GM10248 (cell line): ENCODE measurements at regions not wholly inside any gene's neighbourhood (a gene's known extent, or its start where the extent isn't known, plus 50 kb on each side); places are given as distances from the start of the nearest gene placed in this dataset.
"Not testable (repeated sequence)": the region's sequence is repeated elsewhere in the genome, so short reads cannot be mapped to it uniquely, and the experiment has no call there.

Experiments used
- CTCF ChIA-PET: fragments of 300-600 bp; sonication (Branson Sonifier 250); formaldehyde crosslinking; extraction: SDS; loops from one replicate; lab custom pipeline; 2021; ENCODE audit warnings: antibody characterized with exemption; lab: Yijun Ruan, JAX
- POLR2A ChIA-PET: fragments of 350-650 bp; sonication (Branson Sonifier 250); formaldehyde crosslinking; extraction: SDS; loops from one replicate; lab custom pipeline; 2020; ENCODE audit warnings: antibody characterized with exemption; lab: Yijun Ruan, JAX
- DNase-seq: peaks from one replicate; pipeline ENCODE4 v3.0.0; 2012; ENCODE audit errors: extremely low spot score
- CTCF ChIP-seq: IDR thresholded peaks from 2 replicates; pipeline ENCODE4 v1.5.1; 2012; ENCODE audit warnings: mild to moderate bottlenecking, low read depth; ENCODE audit errors: extremely low read depth, missing control alignments, control extremely low read depth

DNA sequence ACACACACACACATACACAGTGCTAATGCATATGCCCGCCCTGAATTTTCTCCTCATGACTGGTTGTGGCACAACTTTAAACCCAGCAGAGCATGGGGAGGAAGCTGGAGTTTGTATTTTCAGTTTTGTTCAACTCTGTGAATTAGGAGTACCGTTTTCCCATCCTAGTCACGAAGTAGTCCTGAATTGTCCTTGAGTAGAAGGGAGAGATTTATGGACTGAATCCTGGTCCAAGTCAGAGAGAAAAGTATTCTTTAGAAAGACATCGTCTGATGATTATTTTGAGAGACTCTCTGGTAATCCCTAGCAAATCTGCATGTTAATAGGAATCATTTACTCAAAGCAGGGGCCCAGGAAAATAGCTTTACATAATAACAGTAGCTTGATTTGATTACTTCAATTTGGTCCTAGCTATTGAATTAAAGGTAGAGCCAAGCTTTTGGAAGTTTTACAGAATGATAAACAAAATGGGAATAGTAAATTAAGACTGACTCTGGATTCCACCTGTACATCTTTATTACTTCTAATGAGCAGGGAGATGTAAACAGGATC, 60.5 kb upstream of the OLIG2 start:
- no peak for DNase-seq
- no peak for TF ChIP-seq CTCF
- ChIA-PET POLR2A (no interaction called here), CTCF (interaction anchor here (0.9 to 1.5 kb wide), 2 partner anchors 11 to 25 kb away, joined by 3 to 6 read pairs; no protein-coding TSS in a partner anchor)

DNA sequence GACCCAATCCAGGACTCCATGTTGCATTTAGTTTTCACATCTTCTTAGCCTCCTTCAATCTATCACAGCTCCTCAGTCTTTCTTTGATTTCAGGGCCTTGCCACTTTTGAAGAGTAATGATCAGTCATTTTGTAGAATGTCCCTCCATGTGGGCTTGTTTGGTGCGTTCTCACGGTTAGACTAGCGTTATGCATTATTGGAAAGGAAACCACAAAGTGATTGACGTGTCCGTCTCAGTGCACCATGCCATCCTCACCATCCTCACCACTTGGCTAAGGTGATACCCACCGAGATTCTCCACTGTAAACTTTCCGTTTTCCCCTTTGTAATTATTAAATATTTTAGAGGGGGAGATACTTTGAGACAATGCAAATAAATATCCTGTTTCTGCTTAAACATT, 59.6 kb upstream of the OLIG2 start:
- DNase-seq, result no peak
- ChIA-PET CTCF (interaction anchor here (1.5 kb wide), 1 partner anchor 26 kb away, joined by 6 read pairs; no protein-coding TSS in a partner anchor), POLR2A (no interaction called here)
- TF ChIP-seq CTCF, result no peak

DNA sequence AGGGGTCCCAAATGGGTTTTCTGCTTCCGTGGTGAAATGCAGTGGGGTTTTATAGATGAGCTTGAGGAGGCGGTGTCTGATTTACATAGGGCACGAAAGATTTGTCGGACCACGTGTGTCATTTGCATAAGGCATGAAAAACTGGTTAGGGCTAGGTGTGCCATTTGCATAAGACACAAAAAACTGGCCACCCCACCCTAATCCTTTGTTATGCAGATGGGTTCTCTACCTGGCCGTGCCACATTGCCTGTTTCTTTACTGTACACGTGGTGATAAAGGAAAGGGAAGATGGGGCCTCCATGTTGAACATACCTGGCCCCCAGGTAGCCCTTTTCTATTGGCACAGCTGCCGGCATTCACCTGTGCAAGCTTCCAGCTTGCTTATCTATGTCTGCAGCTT, 57.6 kb upstream of the OLIG2 start:
- DNase-seq, CTCF ChIA-PET, POLR2A ChIA-PET: not testable (repeated sequence)

- ChIA-PET CTCF (interaction anchor here (1.0 to 2.6 kb wide), 4 partner anchors 9 to 34 kb away, joined by 3 to 11 read pairs (median 4); no protein-coding TSS in a partner anchor), POLR2A (interaction anchor here (0.5 kb wide), 1 partner anchor 213 kb away, joined by 7 read pairs; no protein-coding TSS in a partner anchor)
- TF ChIP-seq CTCF, result no peak
- DNase-seq, result no peak
Measured at GRCh38 chr21:32974653-32975052, 51.1 kb upstream of the OLIG2 start.

DNA sequence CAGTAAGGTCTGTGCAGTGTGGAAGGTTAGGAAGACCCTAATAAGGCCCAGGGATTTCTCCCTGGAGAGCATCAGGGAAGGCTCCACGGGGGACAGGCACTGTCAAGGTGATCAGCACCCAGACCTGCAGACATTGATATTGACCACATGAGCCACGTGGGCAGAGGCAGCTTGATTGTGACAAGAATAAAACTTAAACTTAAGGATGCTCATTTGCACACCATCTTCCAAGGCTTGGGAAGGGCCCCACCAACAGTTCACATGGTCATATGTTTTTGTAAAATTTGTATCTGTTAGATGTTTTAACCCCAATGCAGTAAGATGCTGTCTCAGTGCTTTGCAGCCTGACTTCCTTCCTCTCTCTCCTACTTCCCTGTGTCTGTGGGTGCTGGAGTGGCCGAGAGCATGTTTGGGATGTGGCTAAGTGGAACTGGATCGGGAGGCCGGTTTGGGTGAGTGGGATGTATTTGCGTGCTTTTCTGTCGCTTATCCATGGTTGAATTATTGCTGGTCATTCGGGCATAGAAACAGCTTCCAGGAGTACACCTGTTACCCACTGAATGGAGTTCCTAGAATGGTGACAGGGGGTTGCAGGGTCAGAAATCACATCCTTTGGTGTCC, 49.8 kb upstream of the OLIG2 start:
- ChIA-PET POLR2A (no interaction called here), CTCF (interaction anchor here (1.2 kb wide), 2 partner anchors 11 to 13 kb away, joined by 3 read pairs; no protein-coding TSS in a partner anchor)
- no peak for DNase-seq
- TF ChIP-seq CTCF, result no peak
